ENCODE measurements at regions not wholly inside any gene's neighbourhood (a gene's known extent, or its start where the extent isn't known, plus 50 kb on each side); places are given as distances from the start of the nearest gene placed in this dataset.
"Not testable (repeated sequence)": the region's sequence is repeated elsewhere in the genome, so short reads cannot be mapped to it uniquely, and the experiment has no call there.

GRCh38 chr7:32788174-32788573 is 103.4 kb downstream of the KBTBD2 start:
- H3K4me3 ChIP-seq; DNase-seq; H3K36me3 ChIP-seq; H3K9me3 ChIP-seq (replicated peaks); H3K27ac ChIP-seq (replicated peaks); H3K27me3 ChIP-seq (ENCODE audit: low read depth); intact Hi-C loops (cut with micrococcal nuclease): not testable (repeated sequence)
- H3K4me1 ChIP-seq, result peaks cover 11% of the 10 kb centered on the region

GRCh38 chr7:32785365-32785944 is 106.1 kb downstream of the KBTBD2 start:
- H3K9me3 ChIP-seq (replicated peaks); H3K4me3 ChIP-seq; H3K27me3 ChIP-seq (ENCODE audit: low read depth); H3K27ac ChIP-seq (replicated peaks); intact Hi-C loops (cut with micrococcal nuclease); DNase-seq; H3K36me3 ChIP-seq: not testable (repeated sequence)
- H3K4me1 ChIP-seq, result peaks cover 11% of the 10 kb centered on the region
- peak; percentile 37 for TF ChIP-seq CTCF (IDR thresholded peaks at IDR 0.05; ENCODE audit: borderline replicate concordance)

GRCh38 chr7:32779895-32780294 is 111.7 kb downstream of the KBTBD2 start:
- H3K9me3 ChIP-seq (replicated peaks); H3K27me3 ChIP-seq (ENCODE audit: low read depth); H3K4me1 ChIP-seq; H3K27ac ChIP-seq (replicated peaks); intact Hi-C loops (cut with micrococcal nuclease); H3K4me3 ChIP-seq; H3K36me3 ChIP-seq; DNase-seq: not testable (repeated sequence)

DNA sequence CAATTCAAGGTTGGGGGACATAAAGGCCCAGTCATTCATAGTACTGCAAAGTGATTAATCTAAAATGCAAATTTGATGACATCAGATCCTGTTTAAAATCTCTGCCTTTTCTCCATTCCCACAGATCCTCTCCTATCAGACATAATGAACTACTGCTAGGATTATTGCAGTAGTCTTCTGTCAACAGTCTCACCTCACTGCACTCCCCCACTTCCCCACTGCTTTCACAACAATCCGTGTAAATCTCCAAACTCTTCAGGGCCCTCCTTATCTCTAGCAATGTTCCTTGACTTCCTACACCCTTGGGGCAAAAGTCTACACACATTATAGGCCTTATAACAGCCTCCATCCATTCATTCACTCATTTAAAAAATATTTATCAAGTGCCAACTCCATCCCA is 112.4 kb downstream of the KBTBD2 start:
- Histone ChIP-seq H3K36me3 (no peaks in the 10 kb centered on the region), H3K4me3 (no peak overlapping the region), H3K9me3 (replicated peaks) (no peaks in the 10 kb centered on the region), H3K4me1 (no peaks in the 10 kb centered on the region), H3K27me3 (ENCODE audit: low read depth) (no peaks in the 10 kb centered on the region), H3K27ac (replicated peaks) (no peak overlapping the region)
- TF ChIP-seq CTCF (IDR thresholded peaks at IDR 0.05; ENCODE audit: borderline replicate concordance), result no peak
- DNase-seq, result no peak
- intact Hi-C loops (cut with micrococcal nuclease), result no loop called here

DNA sequence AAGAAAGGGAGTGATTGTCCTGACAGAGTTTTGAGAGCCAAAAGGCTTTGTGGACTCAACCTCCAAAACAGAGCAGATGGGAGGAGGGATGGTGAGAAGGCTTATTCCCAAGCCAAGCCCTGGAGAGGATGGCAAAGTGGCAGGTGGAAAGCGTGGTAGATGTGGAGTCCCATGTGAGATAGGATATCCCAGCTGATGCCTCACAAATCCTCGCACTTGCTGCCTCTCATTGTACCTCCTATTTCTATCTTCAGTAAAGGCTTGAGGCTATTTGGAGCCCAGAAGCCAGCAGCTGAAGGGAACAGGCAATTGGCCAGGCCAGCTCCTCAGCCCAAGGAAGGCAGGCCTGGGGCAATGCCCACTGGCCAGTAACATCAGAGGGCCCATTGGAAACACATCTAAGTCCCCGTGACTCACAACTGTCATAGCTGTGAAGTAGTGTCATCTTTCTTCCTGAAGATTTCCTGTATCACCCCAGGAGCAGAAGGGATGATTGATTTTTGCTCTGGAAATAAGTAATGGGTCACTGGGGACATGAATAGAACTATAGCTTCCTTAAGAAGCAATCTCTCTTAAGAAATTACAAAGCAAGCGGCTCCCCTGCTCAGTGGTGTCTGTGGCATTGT is 114.4 kb downstream of the KBTBD2 start:
- H3K27ac ChIP-seq (replicated peaks); DNase-seq; H3K36me3 ChIP-seq; H3K4me3 ChIP-seq; H3K9me3 ChIP-seq (replicated peaks); H3K27me3 ChIP-seq (ENCODE audit: low read depth); H3K4me1 ChIP-seq; intact Hi-C loops (cut with micrococcal nuclease): not testable (repeated sequence)

GRCh38 chr7:32776318-32776717 is 115.2 kb downstream of the KBTBD2 start:
- intact Hi-C loops (cut with micrococcal nuclease); DNase-seq: not testable (repeated sequence)

GRCh38 chr7:32775809-32776208 is 115.8 kb downstream of the KBTBD2 start:
- DNase-seq; H3K4me3 ChIP-seq; H3K9me3 ChIP-seq (replicated peaks); intact Hi-C loops (cut with micrococcal nuclease); H3K27me3 ChIP-seq (ENCODE audit: low read depth); H3K27ac ChIP-seq (replicated peaks); H3K36me3 ChIP-seq; H3K4me1 ChIP-seq: not testable (repeated sequence)

More at GRCh38 chr7:32776318-32776717, 115.2 kb downstream of the KBTBD2 start:
- H3K9me3 ChIP-seq (replicated peaks); H3K36me3 ChIP-seq; H3K27ac ChIP-seq (replicated peaks); H3K4me1 ChIP-seq; H3K27me3 ChIP-seq (ENCODE audit: low read depth); H3K4me3 ChIP-seq: not testable (repeated sequence)

DNA sequence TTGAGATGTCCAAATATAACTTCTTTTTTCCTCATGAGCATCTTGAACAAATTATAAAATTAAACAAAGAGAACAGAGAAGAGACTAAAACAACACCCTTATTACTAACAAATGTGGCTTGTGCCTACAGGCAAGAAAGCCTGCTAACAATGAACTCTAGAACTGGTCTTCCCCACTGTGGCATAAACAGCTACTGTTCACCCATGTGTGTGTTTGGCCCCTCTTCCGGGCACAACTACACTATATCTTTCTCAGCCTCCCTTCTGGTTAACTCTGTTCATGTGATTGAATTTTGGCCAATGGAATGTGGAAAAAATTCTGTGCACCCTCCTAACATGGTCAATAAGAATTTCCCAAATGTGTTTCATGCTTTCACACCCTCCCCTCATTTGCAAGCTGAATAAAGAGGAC is 117.0 kb downstream of the KBTBD2 start:
- Histone ChIP-seq H3K27me3 (ENCODE audit: low read depth) (no peaks in the 10 kb centered on the region), H3K4me3 (no peak overlapping the region), H3K9me3 (replicated peaks) (no peaks in the 10 kb centered on the region), H3K27ac (replicated peaks) (no peak overlapping the region), H3K36me3 (no peaks in the 10 kb centered on the region), H3K4me1 (no peaks in the 10 kb centered on the region)
- no peak for TF ChIP-seq CTCF (IDR thresholded peaks at IDR 0.05; ENCODE audit: borderline replicate concordance)
- no peak for DNase-seq
- intact Hi-C loops (cut with micrococcal nuclease), result no loop called here

DNA sequence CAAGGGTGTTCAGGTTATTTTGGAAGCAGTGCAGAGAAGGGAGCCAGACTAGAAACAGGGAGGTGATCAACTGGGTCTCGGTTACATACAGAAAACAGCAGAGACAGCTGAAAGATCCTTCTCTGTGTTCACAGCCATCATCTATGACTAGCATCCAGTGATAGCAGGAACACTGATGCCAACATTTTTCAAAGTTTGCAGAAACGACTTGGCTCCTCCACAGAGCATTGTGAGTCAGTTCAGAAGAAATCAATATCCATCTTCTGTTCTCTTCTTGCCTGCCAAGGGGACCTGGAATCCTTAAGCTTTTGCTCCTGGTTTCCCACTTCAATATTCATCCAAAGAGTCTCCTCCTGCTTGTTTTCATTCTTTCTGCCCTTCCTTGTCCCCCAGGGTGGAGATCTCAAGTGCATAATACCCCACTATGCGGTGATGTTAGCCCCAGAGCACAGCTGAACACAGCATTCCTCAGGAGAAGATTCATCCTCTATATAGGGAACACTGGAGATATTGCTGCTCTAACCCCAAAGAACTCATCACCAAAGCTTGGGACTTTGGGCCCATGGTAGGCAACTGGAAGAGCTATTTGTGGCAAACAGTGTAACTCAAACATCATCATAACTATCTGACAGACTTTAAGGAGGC is 122.6 kb downstream of the KBTBD2 start:
- H3K27me3 ChIP-seq (ENCODE audit: low read depth); H3K4me3 ChIP-seq; H3K36me3 ChIP-seq; DNase-seq; H3K27ac ChIP-seq (replicated peaks); intact Hi-C loops (cut with micrococcal nuclease); H3K9me3 ChIP-seq (replicated peaks): not testable (repeated sequence)
- peaks cover 11% of the 10 kb centered on the region for H3K4me1 ChIP-seq

- DNase-seq; H3K27ac ChIP-seq (replicated peaks); H3K4me3 ChIP-seq; intact Hi-C loops (cut with micrococcal nuclease); H3K27me3 ChIP-seq (ENCODE audit: low read depth); H3K9me3 ChIP-seq (replicated peaks); H3K36me3 ChIP-seq: not testable (repeated sequence)
- H3K4me1 ChIP-seq, result peaks cover 11% of the 10 kb centered on the region
These were observed 123.2 kb downstream of the KBTBD2 start for GRCh38 chr7:32768338-32768737.

All from left ventricle myocardium inferior (tissue), 1 donor.